ENCODE measurements at regions not wholly inside any gene's neighbourhood (a gene's known extent, or its start where the extent isn't known, plus 50 kb on each side); places are given as distances from the start of the nearest gene placed in this dataset.

- DNase-seq, result peak; percentile 15
- TF ChIP-seq, protein P1, sequence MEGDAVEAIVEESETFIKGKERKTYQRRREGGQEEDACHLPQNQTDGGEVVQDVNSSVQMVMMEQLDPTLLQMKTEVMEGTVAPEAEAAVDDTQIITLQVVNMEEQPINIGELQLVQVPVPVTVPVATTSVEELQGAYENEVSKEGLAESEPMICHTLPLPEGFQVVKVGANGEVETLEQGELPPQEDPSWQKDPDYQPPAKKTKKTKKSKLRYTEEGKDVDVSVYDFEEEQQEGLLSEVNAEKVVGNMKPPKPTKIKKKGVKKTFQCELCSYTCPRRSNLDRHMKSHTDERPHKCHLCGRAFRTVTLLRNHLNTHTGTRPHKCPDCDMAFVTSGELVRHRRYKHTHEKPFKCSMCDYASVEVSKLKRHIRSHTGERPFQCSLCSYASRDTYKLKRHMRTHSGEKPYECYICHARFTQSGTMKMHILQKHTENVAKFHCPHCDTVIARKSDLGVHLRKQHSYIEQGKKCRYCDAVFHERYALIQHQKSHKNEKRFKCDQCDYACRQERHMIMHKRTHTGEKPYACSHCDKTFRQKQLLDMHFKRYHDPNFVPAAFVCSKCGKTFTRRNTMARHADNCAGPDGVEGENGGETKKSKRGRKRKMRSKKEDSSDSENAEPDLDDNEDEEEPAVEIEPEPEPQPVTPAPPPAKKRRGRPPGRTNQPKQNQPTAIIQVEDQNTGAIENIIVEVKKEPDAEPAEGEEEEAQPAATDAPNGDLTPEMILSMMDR (IDR thresholded peaks at IDR 0.05; ENCODE audit: borderline replicate concordance, extremely low read depth, low read length, poor library complexity, severe bottlenecking), result peak; percentile 81
- no peak for TF ChIP-seq EZH2 (IDR thresholded peaks at IDR 0.05; ENCODE audit: borderline replicate concordance, low read depth, low read length, severe bottlenecking)
These were observed 69.7 kb upstream of the UBE3A start for GRCh38 chr15:25508369-25509002.

DNA sequence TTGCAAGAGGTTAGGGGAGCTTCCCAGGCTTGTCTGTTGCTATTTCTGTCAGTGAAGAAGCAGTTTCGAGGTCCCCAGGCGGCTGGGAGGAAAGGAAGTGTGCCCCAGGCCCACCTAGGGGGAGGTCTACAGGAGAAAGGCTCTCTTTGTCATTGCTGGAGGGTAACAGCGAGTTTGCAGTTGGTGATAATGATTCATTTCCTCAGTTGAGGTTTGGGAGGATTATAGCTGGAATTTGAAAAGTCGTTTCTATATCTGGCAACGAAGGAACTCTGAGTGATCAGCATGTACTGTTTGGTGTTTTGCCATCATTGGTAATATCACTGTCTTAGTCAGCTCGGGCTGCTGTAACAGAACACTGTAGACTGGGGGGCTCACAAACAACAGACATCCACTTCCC is 65.5 kb upstream of the UBE3A start:
- Histone ChIP-seq H3K27ac (ENCODE audit: low read length) (no peak overlapping the region), H4K20me1 (ENCODE audit: insufficient read depth, low read length) (no peaks in the 10 kb centered on the region), H2AFZ (ENCODE audit: low read depth, low read length) (no peak overlapping the region), H3K27me3 (ENCODE audit: insufficient read depth, low read length, poor library complexity) (no peaks in the 10 kb centered on the region), H3K4me1 (ENCODE audit: insufficient read depth, low read length) (no peaks in the 10 kb centered on the region), H3K4me3 (ENCODE audit: low read depth in 1 of 2, low read length in 2 of 2) (no peak overlapping the region), H3K36me3 (ENCODE audit: insufficient read depth, low read length) (no peaks in the 10 kb centered on the region), H3K79me2 (ENCODE audit: insufficient read depth, low read length) (no peaks in the 10 kb centered on the region), H3K4me2 (ENCODE audit: insufficient read depth, low read length) (no peak overlapping the region), H3K9me3 (ENCODE audit: insufficient read depth, low read length, severe bottlenecking) (no peaks in the 10 kb centered on the region), H3K9ac (ENCODE audit: low read depth, low read length) (no peak overlapping the region)
- TF ChIP-seq EZH2 (IDR thresholded peaks at IDR 0.05; ENCODE audit: borderline replicate concordance, low read depth, low read length, severe bottlenecking), result no peak
- TF ChIP-seq, protein P1 (IDR thresholded peaks at IDR 0.05; ENCODE audit: borderline replicate concordance, extremely low read depth, low read length, poor library complexity, severe bottlenecking), result no peak
- DNase-seq (no peak), ATAC-seq (ENCODE audit: insufficient read depth, low read depth) (no peak)

More at GRCh38 chr15:25508369-25509002, 69.7 kb upstream of the UBE3A start:
- H3K4me3 ChIP-seq (ENCODE audit: low read depth in 1 of 2, low read length in 2 of 2), result no peak overlapping the region
- peak; percentile 65; the same call in 1 of the 3 replicates for ATAC-seq (ENCODE audit: insufficient read depth, low read depth)
- H2AFZ ChIP-seq (ENCODE audit: low read depth, low read length), result no peak overlapping the region
- no peaks in the 10 kb centered on the region for H3K27me3 ChIP-seq (ENCODE audit: insufficient read depth, low read length, poor library complexity)
- H3K4me2 ChIP-seq (ENCODE audit: insufficient read depth, low read length), result no peak overlapping the region
- no peaks in the 10 kb centered on the region for H4K20me1 ChIP-seq (ENCODE audit: insufficient read depth, low read length)
- no peak overlapping the region for H3K9ac ChIP-seq (ENCODE audit: low read depth, low read length)
- no peaks in the 10 kb centered on the region for H3K36me3 ChIP-seq (ENCODE audit: insufficient read depth, low read length)
- no peaks in the 10 kb centered on the region for H3K9me3 ChIP-seq (ENCODE audit: insufficient read depth, low read length, severe bottlenecking)
- no peaks in the 10 kb centered on the region for H3K4me1 ChIP-seq (ENCODE audit: insufficient read depth, low read length)
- no peaks in the 10 kb centered on the region for H3K79me2 ChIP-seq (ENCODE audit: insufficient read depth, low read length)
- H3K27ac ChIP-seq (ENCODE audit: low read length), result no peak overlapping the region

GRCh38 chr15:25501828-25502446 is 63.1 kb upstream of the UBE3A start:
- DNase-seq (peak; percentile 14), ATAC-seq (ENCODE audit: insufficient read depth, low read depth) (peak; percentile 64; the same call in 2 of the 3 replicates)
- H3K27me3 ChIP-seq (ENCODE audit: insufficient read depth, low read length, poor library complexity), result no peaks in the 10 kb centered on the region
- TF ChIP-seq, protein P1 (IDR thresholded peaks at IDR 0.05; ENCODE audit: borderline replicate concordance, extremely low read depth, low read length, poor library complexity, severe bottlenecking), result peak; percentile 69
- no peak for TF ChIP-seq EZH2 (IDR thresholded peaks at IDR 0.05; ENCODE audit: borderline replicate concordance, low read depth, low read length, severe bottlenecking)
- no peak overlapping the region for H3K9ac ChIP-seq (ENCODE audit: low read depth, low read length)
- H3K4me1 ChIP-seq (ENCODE audit: insufficient read depth, low read length), result no peaks in the 10 kb centered on the region
- H3K9me3 ChIP-seq (ENCODE audit: insufficient read depth, low read length, severe bottlenecking), result no peaks in the 10 kb centered on the region
- H3K4me3 ChIP-seq (ENCODE audit: low read depth in 1 of 2, low read length in 2 of 2), result no peak overlapping the region
- H3K4me2 ChIP-seq (ENCODE audit: insufficient read depth, low read length), result no peak overlapping the region
- H4K20me1 ChIP-seq (ENCODE audit: insufficient read depth, low read length), result no peaks in the 10 kb centered on the region
- H2AFZ ChIP-seq (ENCODE audit: low read depth, low read length), result no peak overlapping the region
- no peaks in the 10 kb centered on the region for H3K79me2 ChIP-seq (ENCODE audit: insufficient read depth, low read length)
- no peak overlapping the region for H3K27ac ChIP-seq (ENCODE audit: low read length)
- no peaks in the 10 kb centered on the region for H3K36me3 ChIP-seq (ENCODE audit: insufficient read depth, low read length)
